AG04450 (cell line): ENCODE measurements at regions not wholly inside any gene's neighbourhood (a gene's known extent, or its start where the extent isn't known, plus 50 kb on each side); places are given as distances from the start of the nearest gene placed in this dataset.
"Not testable (repeated sequence)": the region's sequence is repeated elsewhere in the genome, so short reads cannot be mapped to it uniquely, and the experiment has no call there.

Experiments
- CTCF ChIA-PET: fragments of 300-600, 350-600 bp; formaldehyde crosslinking; extraction: SDS; loops from one replicate; lab custom pipeline; 2022; ENCODE audit warnings: antibody characterized with exemption, inconsistent platforms; lab: Charles Lee
- POLR2A ChIA-PET: fragments of 350-600 bp; formaldehyde crosslinking; extraction: SDS; loops from one replicate; lab custom pipeline; 2021; ENCODE audit warnings: antibody characterized with exemption, inconsistent platforms; lab: Yijun Ruan, JAX
- DNase-seq: peaks from one replicate; pipeline ENCODE4 v3.0.0-alpha.2; 2011; ENCODE audit warnings: low read depth, low spot score
- H3K27ac ChIP-seq: one replicate; pipeline ENCODE4 v1.5.1; 2012; ENCODE audit warnings: low read depth, low read length, control low read depth
- H3K27me3 ChIP-seq: one replicate; pipeline ENCODE4 v1.6.0; 2012; ENCODE audit warnings: low read length; ENCODE audit not compliant: control insufficient read depth, insufficient read depth
- H3K4me3 ChIP-seq: 2 replicates; pipeline ENCODE4 v1.5.1; 2011; ENCODE audit warnings: mild to moderate bottlenecking, low read depth, low read length, control low read depth
- H3K9me3 ChIP-seq: 2 replicates; pipeline ENCODE4 v1.5.1; 2012; ENCODE audit warnings: low read length; ENCODE audit not compliant: control insufficient read depth, insufficient read depth
- CTCF ChIP-seq: IDR thresholded peaks from 2 replicates; pipeline ENCODE4 v1.5.1; 2011; ENCODE audit warnings: low read depth, low read length, control low read depth, inconsistent platforms

DNA sequence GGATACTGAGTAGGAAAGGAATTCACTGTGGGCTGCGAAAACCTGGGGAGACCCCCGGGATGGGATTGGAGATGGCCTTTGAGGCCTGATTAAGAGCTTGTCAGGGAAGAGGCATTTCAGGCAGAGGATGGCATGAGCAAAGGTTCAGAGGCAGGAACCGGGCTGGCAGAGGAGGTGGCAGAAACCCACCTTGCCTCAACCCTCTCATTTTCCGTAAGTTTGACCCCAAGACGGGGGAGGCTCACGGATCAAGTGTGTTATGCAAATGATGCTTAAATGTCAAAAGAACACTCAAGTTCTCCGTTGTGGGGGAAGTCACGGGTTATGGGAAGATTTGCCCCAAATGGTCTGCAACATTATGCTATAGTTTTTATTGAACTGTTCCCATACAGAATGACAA is 88.3 kb downstream of the MYCN start:
- CTCF ChIA-PET = no interaction called here
- TF ChIP-seq CTCF = no peak
- H3K27ac ChIP-seq = no peak overlapping the region
- H3K9me3 ChIP-seq = peaks cover 60% of the 10 kb centered on the region
- no peaks in the 10 kb centered on the region for H3K27me3 ChIP-seq
- no peak overlapping the region for H3K4me3 ChIP-seq
- no peak for DNase-seq
- POLR2A ChIA-PET = no interaction called here

DNA sequence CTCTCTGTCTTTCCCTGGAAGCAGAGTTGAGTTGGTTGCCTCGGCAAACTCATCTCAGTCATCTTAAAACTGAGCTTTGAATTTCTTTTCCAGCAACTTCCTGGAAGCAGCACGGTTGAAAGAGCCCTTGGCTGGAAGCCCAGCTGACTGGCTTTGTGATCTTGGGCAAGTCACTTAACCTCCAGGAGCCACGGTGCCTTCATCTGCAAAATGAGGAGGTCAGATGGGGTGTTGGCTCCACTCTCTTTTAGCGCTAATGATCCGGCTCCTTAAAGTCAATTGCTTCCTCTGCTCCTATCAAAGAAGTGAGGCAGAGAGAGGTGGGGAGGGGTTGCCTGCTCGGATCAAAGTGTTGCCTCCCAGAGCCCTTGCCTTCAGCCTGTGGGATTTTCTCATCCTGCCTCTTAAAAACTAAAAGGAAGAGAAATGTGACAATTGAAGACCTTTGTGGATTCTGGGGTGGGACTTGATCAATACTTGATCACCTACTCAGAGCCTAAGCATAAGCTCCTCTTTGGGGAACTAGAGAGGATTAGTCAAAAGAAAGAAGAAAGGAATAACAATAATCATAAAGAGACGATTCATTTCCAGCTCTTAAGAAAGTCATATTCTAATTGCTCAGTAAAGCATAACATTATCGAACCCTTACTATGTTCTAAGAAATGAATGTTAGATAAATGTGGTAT is 86.6 kb downstream of the MYCN start:
- no peak overlapping the region for H3K27ac ChIP-seq
- H3K4me3 ChIP-seq = no peak overlapping the region
- POLR2A ChIA-PET = no interaction called here
- DNase-seq = no peak
- no peaks in the 10 kb centered on the region for H3K27me3 ChIP-seq
- no peak for TF ChIP-seq CTCF
- H3K9me3 ChIP-seq = peaks cover 51% of the 10 kb centered on the region
- CTCF ChIA-PET = no interaction called here

GRCh38 chr2:16025876-16026640 is 85.7 kb downstream of the MYCN start:
- ChIA-PET POLR2A (no interaction called here), CTCF (no interaction called here)
- no peak for TF ChIP-seq CTCF
- Histone ChIP-seq H3K27me3 (no peaks in the 10 kb centered on the region), H3K9me3 (peaks cover 46% of the 10 kb centered on the region), H3K4me3 (no peak overlapping the region), H3K27ac (no peak overlapping the region)
- DNase-seq = no peak

DNA sequence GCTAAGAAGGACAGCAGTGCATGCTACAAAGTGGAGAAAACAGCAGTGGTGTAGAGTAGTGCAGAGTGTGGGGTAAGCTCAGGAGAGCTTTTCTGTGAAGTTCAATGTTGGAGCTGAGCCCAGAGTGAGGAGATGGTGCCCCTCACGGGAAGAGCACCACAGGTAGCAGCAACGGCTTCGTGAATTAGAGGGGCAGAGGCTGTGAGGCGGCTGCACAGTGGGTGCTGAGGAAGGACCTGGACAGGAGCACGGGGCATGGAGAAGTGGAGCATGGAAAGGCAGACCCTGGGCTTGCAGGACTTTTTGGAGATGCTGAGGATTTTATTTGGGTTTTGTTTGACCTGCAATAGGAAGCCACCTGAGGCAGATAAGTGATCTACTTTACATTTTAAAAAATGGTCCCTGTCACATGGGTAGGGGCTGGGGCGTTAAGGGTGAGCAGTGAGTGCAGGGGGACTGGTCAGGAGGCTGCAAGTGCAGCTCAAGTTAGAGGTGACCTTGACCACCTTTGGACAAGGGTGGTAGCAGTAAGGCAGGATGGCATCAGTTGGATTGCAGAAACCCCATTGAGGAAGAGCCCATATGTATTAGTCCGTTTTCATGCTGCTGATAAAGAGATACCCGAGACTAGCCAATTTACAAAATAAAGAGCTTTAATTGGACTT is 85.0 kb downstream of the MYCN start:
- Histone ChIP-seq H3K4me3 (no peak overlapping the region), H3K27ac (no peak overlapping the region), H3K9me3 (peaks cover 39% of the 10 kb centered on the region), H3K27me3 (no peaks in the 10 kb centered on the region)
- no peak for DNase-seq
- POLR2A ChIA-PET = no interaction called here
- CTCF ChIA-PET = no interaction called here
- no peak for TF ChIP-seq CTCF

- H3K27ac ChIP-seq, CTCF ChIA-PET, H3K27me3 ChIP-seq, DNase-seq, POLR2A ChIA-PET, H3K4me3 ChIP-seq: not testable (repeated sequence)
- H3K9me3 ChIP-seq = peaks cover 40% of the 10 kb centered on the region
Observed at GRCh38 chr2:16024628-16025027, 84.3 kb downstream of the MYCN start.
